KMS-11 (cell line): ENCODE measurements at regions not wholly inside any gene's neighbourhood (a gene's known extent, or its start where the extent isn't known, plus 50 kb on each side); places are given as distances from the start of the nearest gene placed in this dataset.

ENCODE experiments used
- H2AFZ ChIP-seq: fragments of 200-600 bp; sonication (generic); 2 replicates; pipeline ENCODE4 v1.6.1; 2016; ENCODE audit warnings: antibody characterized with exemption, mixed run types, low read depth
- H3K27ac ChIP-seq: fragments of 200-600 bp; sonication (generic); 2 replicates; pipeline ENCODE4 v1.6.1; 2016; ENCODE audit warnings: mild to moderate bottlenecking, mixed run types
- H3K27me3 ChIP-seq: fragments of 200-600 bp; sonication (generic); 2 replicates; pipeline ENCODE4 v1.6.1; 2017; ENCODE audit warnings: mild to moderate bottlenecking, low read depth, mixed run types, moderate library complexity; ENCODE audit not compliant: insufficient read depth
- H3K36me3 ChIP-seq: fragments of 200-600 bp; sonication (generic); 2 replicates; pipeline ENCODE4 v1.6.1; 2017; ENCODE audit warnings: mild to moderate bottlenecking, mixed run types; ENCODE audit not compliant: insufficient read depth
- H3K4me1 ChIP-seq: fragments of 200-600 bp; sonication (generic); 2 replicates; pipeline ENCODE4 v1.6.1; 2016; ENCODE audit warnings: mild to moderate bottlenecking, low read depth, mixed run types; ENCODE audit not compliant: poor library complexity, severe bottlenecking
- H3K4me2 ChIP-seq: fragments of 200-600 bp; sonication (generic); 2 replicates; pipeline ENCODE4 v1.7.0; 2016; ENCODE audit warnings: mild to moderate bottlenecking, mixed run types
- H3K4me3 ChIP-seq: fragments of 200-600 bp; sonication (generic); IDR thresholded peaks from 2 replicates; pipeline ENCODE4 v1.6.1; 2017; ENCODE audit warnings: low read depth, low read length, mixed read lengths; ENCODE audit not compliant: insufficient read depth
- H3K79me2 ChIP-seq: fragments of 200-600 bp; sonication (generic); 2 replicates; pipeline ENCODE4 v1.6.1; 2016; ENCODE audit warnings: low read depth, mixed run types; ENCODE audit not compliant: insufficient read depth
- H3K9ac ChIP-seq: fragments of 200-600 bp; sonication (generic); 2 replicates; pipeline ENCODE4 v1.6.1; 2016; ENCODE audit warnings: mild to moderate bottlenecking, mixed run types
- H4K20me1 ChIP-seq: fragments of 200-600 bp; sonication (generic); 2 replicates; pipeline ENCODE4 v1.6.1; 2016; ENCODE audit warnings: mild to moderate bottlenecking, mixed run types; ENCODE audit not compliant: insufficient read depth
- TF ChIP-seq, protein P1 (sequence below): fragments of 200-600 bp; sonication (generic); conservative IDR thresholded peaks from 2 replicates; pipeline ENCODE4 v1.6.1; 2017; ENCODE audit warnings: low read depth, mild to moderate bottlenecking, antibody characterized with exemption, low read length, moderate library complexity, mixed read lengths

DNA sequence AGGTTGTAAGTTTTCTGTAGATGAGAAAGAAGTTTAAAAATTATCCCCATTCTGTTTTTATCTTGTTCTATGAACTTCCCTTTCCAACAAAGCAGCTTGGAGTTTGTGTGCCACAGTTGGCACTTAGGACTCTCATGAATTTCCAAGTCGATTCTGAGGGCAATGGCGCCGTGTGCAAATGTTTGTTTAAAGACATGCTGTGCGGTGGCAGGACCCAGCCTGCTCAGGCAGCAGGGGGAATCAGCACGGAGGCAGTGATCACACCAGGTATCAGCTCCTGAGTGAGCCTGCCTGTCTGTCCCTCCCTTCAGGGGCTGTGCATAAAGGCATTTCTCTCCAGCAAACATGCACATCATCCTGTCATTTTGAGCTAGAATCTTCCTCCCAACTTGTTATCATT is 109.8 kb upstream of the WDR11 start:
- Histone ChIP-seq H4K20me1 (no peaks in the 10 kb centered on the region), H3K9ac (no peak overlapping the region), H3K4me1 (no peaks in the 10 kb centered on the region), H3K27me3 (no peaks in the 10 kb centered on the region), H3K4me3 (no peak overlapping the region), H2AFZ (no peak overlapping the region), H3K27ac (no peak overlapping the region), H3K4me2 (no peak overlapping the region), H3K79me2 (no peaks in the 10 kb centered on the region), H3K36me3 (no peaks in the 10 kb centered on the region)
- TF ChIP-seq, protein P1, sequence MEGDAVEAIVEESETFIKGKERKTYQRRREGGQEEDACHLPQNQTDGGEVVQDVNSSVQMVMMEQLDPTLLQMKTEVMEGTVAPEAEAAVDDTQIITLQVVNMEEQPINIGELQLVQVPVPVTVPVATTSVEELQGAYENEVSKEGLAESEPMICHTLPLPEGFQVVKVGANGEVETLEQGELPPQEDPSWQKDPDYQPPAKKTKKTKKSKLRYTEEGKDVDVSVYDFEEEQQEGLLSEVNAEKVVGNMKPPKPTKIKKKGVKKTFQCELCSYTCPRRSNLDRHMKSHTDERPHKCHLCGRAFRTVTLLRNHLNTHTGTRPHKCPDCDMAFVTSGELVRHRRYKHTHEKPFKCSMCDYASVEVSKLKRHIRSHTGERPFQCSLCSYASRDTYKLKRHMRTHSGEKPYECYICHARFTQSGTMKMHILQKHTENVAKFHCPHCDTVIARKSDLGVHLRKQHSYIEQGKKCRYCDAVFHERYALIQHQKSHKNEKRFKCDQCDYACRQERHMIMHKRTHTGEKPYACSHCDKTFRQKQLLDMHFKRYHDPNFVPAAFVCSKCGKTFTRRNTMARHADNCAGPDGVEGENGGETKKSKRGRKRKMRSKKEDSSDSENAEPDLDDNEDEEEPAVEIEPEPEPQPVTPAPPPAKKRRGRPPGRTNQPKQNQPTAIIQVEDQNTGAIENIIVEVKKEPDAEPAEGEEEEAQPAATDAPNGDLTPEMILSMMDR, result no peak

DNA sequence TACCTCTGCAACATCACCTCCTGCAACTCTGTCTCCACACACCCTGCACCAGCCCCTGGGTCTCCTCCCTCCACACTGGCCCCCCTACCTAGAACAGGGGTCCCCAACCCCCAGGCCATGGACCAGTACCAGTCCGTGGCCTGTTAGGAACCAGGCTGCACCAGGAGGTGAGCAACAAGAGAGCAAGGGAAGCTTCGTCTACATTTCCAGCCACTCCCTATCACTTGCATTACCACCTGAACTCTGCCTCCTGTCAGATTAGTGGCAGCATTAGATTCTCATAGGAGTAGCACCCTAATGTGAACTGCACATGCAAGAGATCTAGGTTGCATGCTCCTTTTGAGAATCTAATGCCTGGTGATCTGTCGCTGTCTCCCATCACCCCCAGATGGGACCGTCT is 108.8 kb upstream of the WDR11 start:
- TF ChIP-seq, protein P1, result no peak
- no peak overlapping the region for H3K4me2 ChIP-seq
- no peaks in the 10 kb centered on the region for H3K36me3 ChIP-seq
- H3K27me3 ChIP-seq, result no peaks in the 10 kb centered on the region
- no peak overlapping the region for H2AFZ ChIP-seq
- H3K79me2 ChIP-seq, result no peaks in the 10 kb centered on the region
- no peaks in the 10 kb centered on the region for H3K4me1 ChIP-seq
- no peaks in the 10 kb centered on the region for H4K20me1 ChIP-seq
- no peak overlapping the region for H3K4me3 ChIP-seq
- no peak overlapping the region for H3K27ac ChIP-seq
- H3K9ac ChIP-seq, result no peak overlapping the region

DNA sequence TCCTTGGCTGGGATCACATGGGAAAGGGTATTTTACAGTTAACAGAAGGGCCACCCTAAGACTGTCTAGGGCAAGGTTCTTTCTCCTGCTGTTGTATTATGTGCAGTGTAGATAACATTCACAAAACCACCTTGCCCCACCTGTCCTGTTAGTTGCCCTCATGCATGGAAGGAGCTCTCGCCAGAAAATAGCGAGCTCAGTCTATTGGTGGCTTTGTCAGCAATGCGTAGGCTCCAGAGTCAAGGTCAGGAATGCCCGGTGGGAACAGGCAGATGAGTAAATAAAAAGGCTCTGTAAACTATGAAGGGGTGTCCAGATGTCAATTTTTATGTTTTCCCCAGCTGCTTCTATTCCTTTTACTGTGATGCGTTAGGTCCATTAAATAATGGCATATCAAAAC is 107.1 kb upstream of the WDR11 start:
- no peak overlapping the region for H3K9ac ChIP-seq
- TF ChIP-seq, protein P1, result no peak

DNA sequence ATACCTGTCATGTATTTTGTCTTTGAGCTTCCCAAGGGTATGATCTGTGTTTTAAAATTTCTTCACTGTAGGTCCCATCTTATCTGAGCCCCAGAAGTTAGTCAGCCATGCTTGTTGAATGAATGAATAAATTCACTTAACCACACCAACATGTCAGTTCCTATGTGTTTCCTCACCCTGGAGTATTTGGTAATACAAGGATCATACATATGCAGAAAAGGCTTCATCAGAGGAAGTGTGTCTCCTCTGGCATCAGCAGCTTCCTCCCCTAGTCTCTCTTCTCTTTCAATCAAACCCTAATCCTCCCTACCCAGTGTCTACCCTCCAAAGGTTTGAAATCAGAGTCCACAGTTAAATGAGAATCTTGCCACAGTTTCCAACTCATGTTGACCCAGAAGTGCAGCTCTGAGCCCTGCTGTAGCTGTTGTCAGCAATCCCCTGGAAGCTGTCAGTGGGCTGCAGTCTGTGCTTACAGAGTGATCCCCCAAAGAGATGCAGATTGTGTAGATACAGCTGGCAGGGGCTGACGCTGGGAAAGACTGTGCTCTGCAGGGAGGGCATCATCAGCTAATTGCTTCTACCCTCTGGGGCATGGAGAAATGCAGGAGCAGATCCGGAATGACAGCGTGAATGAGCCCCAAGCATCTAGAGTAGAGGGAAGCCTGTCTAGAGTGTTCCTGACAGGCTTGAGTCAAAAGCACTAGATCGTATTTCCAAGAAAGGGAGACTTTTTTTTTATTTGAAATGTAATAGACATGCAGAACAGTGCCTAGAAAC is 105.0 kb upstream of the WDR11 start:
- Histone ChIP-seq H3K36me3 (no peaks in the 10 kb centered on the region), H3K27ac (no peak overlapping the region), H3K4me1 (no peaks in the 10 kb centered on the region), H2AFZ (no peak overlapping the region), H3K9ac (no peak overlapping the region), H3K27me3 (no peaks in the 10 kb centered on the region), H3K4me2 (no peak overlapping the region), H3K79me2 (no peaks in the 10 kb centered on the region), H4K20me1 (no peaks in the 10 kb centered on the region), H3K4me3 (no peak overlapping the region)
- TF ChIP-seq, protein P1, result no peak

More for the DNA sequence above, 107.1 kb upstream of the WDR11 start:
- Histone ChIP-seq H4K20me1 (no peaks in the 10 kb centered on the region), H3K4me2 (no peak overlapping the region), H2AFZ (no peak overlapping the region), H3K79me2 (no peaks in the 10 kb centered on the region), H3K27me3 (no peaks in the 10 kb centered on the region), H3K4me1 (no peaks in the 10 kb centered on the region), H3K27ac (no peak overlapping the region), H3K36me3 (no peaks in the 10 kb centered on the region), H3K4me3 (no peak overlapping the region)
